HEK293T (cell line): ENCODE measurements at regions not wholly inside any gene's neighbourhood (a gene's known extent, or its start where the extent isn't known, plus 50 kb on each side); places are given as distances from the start of the nearest gene placed in this dataset.

Experiments used
- ARNT ChIP-seq: fragments of 450-650 bp; IDR thresholded peaks from 2 replicates; pipeline ENCODE4 v1.6.1; 2017; ENCODE audit warnings: mild to moderate bottlenecking
- CTBP1 ChIP-seq: fragments of 450-650 bp; IDR thresholded peaks from 2 replicates; pipeline ENCODE4 v1.6.1; 2016; ENCODE audit warnings: borderline replicate concordance
- ELF4 ChIP-seq: fragments of 450-650 bp; IDR thresholded peaks from 2 replicates; pipeline ENCODE4 v1.6.1; 2017; ENCODE audit warnings: antibody characterized with exemption
- FOXA1 ChIP-seq: fragments of 450-650 bp; IDR thresholded peaks from 2 replicates; pipeline ENCODE4 v1.6.1; 2016; ENCODE audit warnings: mild to moderate bottlenecking
- FOXK2 ChIP-seq: fragments of 450-650 bp; IDR thresholded peaks from 2 replicates; pipeline ENCODE4 v1.6.1; 2016; ENCODE audit warnings: mild to moderate bottlenecking
- FOXM1 ChIP-seq: fragments of 450-650 bp; IDR thresholded peaks from 2 replicates; pipeline ENCODE4 v1.6.1; 2017; ENCODE audit warnings: mild to moderate bottlenecking, borderline replicate concordance
- HDGF ChIP-seq: fragments of 450-650 bp; IDR thresholded peaks from 2 replicates; pipeline ENCODE4 v1.6.1; 2017; ENCODE audit warnings: antibody characterized with exemption, borderline replicate concordance
- L3MBTL2 ChIP-seq: fragments of 450-650 bp; conservative IDR thresholded peaks from 2 replicates; pipeline ENCODE4 v1.6.1; 2016; ENCODE audit warnings: mild to moderate bottlenecking
- LEF1 ChIP-seq: fragments of 450-650 bp; IDR thresholded peaks from 2 replicates; pipeline ENCODE4 v1.6.1; 2017; ENCODE audit warnings: mild to moderate bottlenecking, borderline replicate concordance
- PKNOX1 ChIP-seq: fragments of 450-650 bp; IDR thresholded peaks from 2 replicates; pipeline ENCODE4 v1.6.1; 2016
- SP1 ChIP-seq: fragments of 450-650 bp; IDR thresholded peaks from 2 replicates; pipeline ENCODE4 v1.6.1; 2017
- SUZ12 ChIP-seq: fragments of 450-650 bp; IDR thresholded peaks from 2 replicates; pipeline ENCODE4 v1.6.1; 2016; ENCODE audit warnings: mild to moderate bottlenecking
- TARDBP ChIP-seq: fragments of 450-650 bp; IDR thresholded peaks from 2 replicates; pipeline ENCODE4 v1.6.1; 2016
- ZNF384 ChIP-seq: fragments of 450-650 bp; IDR thresholded peaks from 2 replicates; pipeline ENCODE4 v1.6.1; 2016

DNA sequence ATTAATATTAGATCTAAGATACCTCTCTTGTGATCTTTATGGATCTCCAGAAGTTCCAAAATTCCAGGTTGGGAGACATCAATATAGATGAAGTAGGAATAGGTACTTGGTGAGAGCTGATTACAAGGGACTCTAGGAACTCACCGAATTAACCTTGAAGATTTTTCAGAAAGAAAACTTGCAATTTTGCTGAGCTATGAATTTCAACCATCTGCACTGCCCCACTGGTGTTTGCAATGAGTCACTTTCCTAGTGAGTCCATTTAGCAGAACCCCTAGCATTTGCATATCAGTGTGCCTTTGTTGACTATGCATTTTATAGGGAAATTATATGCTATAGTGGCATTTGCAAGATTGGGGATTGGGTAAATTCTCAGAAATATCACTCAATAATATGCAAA is 122.0 kb downstream of the CTNND1 start:
- no peak for TF ChIP-seq FOXK2
- TF ChIP-seq PKNOX1 = no peak
- TF ChIP-seq CTBP1 = no peak
- no peak for TF ChIP-seq FOXA1
- TF ChIP-seq TARDBP = no peak
- no peak for TF ChIP-seq ELF4
- no peak for TF ChIP-seq FOXM1
- no peak for TF ChIP-seq SP1
- TF ChIP-seq LEF1 = no peak
- TF ChIP-seq ZNF384 = no peak
- no peak for TF ChIP-seq HDGF
- no peak for TF ChIP-seq ARNT
- TF ChIP-seq L3MBTL2 = no peak
- TF ChIP-seq SUZ12 = no peak
